Uterus (tissue), 3 donors: ENCODE measurements at regions not wholly inside any gene's neighbourhood (a gene's known extent, or its start where the extent isn't known, plus 50 kb on each side); places are given as distances from the start of the nearest gene placed in this dataset.
"Not testable (repeated sequence)": the region's sequence is repeated elsewhere in the genome, so short reads cannot be mapped to it uniquely, and the experiment has no call there.

ENCODE experiments used
- DNase-seq, 2 donors: peaks; one replicate each; pipeline ENCODE4 v3.0.0-alpha.2; 2019 to 2020
- H3K27ac ChIP-seq, 2 donors: fragments of 200-600 bp; sonication (generic); 1 replicate in 1 of 2; 2 replicates in 1 of 2; pipeline ENCODE4 v1.5.1; 2016 to 2018
- H3K27me3 ChIP-seq, 2 donors: fragments of 200-600 bp; sonication (generic); one replicate each; pipeline ENCODE4 v1.5.1; 2018 to 2019; ENCODE audit warnings: control low read depth in 1 of 2
- H3K36me3 ChIP-seq, 2 donors: fragments of 200-600 bp; sonication (generic); one replicate each; pipeline ENCODE4 v1.5.1; 2019; ENCODE audit warnings: control low read depth in 1 of 2
- H3K4me1 ChIP-seq, 2 donors: fragments of 200-600 bp; sonication (generic); one replicate each; pipeline ENCODE4 v1.5.1; 2018 to 2019; ENCODE audit warnings: control low read depth in 1 of 2
- H3K4me3 ChIP-seq, 2 donors: fragments of 200-600 bp; sonication (generic); 1 replicate in 1 of 2; 2 replicates in 1 of 2; pipeline ENCODE4 v1.5.1; 2018 to 2019; ENCODE audit warnings: mild to moderate bottlenecking in 1 of 2
- H3K9me3 ChIP-seq, 2 donors: fragments of 200-600 bp; sonication (generic); one replicate each; pipeline ENCODE4 v1.5.1; 2019; ENCODE audit warnings: control low read depth in 1 of 2
- CTCF ChIP-seq, 4 experiments: fragments of 200-600 bp in 2 of 4; fragments of 450-650 bp in 2 of 4; sonication (generic) in 2 of 4; IDR thresholded peaks; one replicate each; pipeline ENCODE4 v1.5.1; 2016 to 2019; ENCODE audit warnings: antibody characterized with exemption in 4 of 4, mild to moderate bottlenecking in 2 of 4, moderate library complexity in 1 of 4
- POLR2A ChIP-seq, 2 donors: fragments of 450-650 bp; IDR thresholded peaks; one replicate each; pipeline ENCODE4 v1.6.1; 2016; ENCODE audit warnings: antibody characterized with exemption in 2 of 2, mild to moderate bottlenecking in 1 of 2, moderate library complexity in 1 of 2
- intact Hi-C: fragments of 100-400 bp; cut with DNase I; formaldehyde crosslinking; loops from one replicate; pipeline ENCODE4 v1.15.1; 2023; ENCODE audit warnings: low total_unique reads
- donor health status: DM: yes; HTN: yes; CAD: no.

- no peaks in the 10 kb centered on the region for H3K9me3 ChIP-seq
- TF ChIP-seq POLR2A (IDR thresholded peaks at IDR 0.05) = no peak
- no peak for TF ChIP-seq CTCF (IDR thresholded peaks at IDR 0.05)
These were observed 185.0 kb upstream of the FAM241A start for GRCh38 chr4:111960241-111960667.

DNA sequence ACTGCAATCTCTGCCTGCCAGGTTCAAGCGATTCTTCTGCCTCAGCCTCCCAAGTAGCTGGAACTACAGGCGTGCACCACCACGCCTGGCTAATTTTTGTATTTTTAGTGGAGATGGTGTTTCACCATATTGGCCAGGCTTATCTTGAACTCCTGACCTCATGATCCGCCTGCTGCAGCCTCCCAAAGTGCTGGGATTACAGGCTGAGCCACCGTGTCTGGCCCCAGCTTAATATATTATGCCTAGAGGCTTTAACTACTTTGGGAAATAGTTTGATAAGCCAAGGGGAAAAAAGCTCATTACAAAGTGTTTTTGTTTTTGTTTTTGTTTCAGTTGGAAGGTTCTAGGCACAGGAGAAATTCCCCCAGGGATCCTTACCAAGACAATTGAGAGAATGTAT, 184.2 kb upstream of the FAM241A start:
- H3K36me3 ChIP-seq, H3K4me3 ChIP-seq, DNase-seq, H3K27ac ChIP-seq, intact Hi-C loops, H3K9me3 ChIP-seq, H3K27me3 ChIP-seq, H3K4me1 ChIP-seq: not testable (repeated sequence)

More at GRCh38 chr4:111960241-111960667, 185.0 kb upstream of the FAM241A start:
- Histone ChIP-seq H3K36me3 (no peaks in the 10 kb centered on the region), H3K4me1 (no peaks in the 10 kb centered on the region), H3K27ac (no peak overlapping the region), H3K27me3 (no peaks in the 10 kb centered on the region), H3K4me3 (no peak overlapping the region)
- no peak for DNase-seq
- intact Hi-C loops = no loop called here

- Histone ChIP-seq H3K36me3 (no peaks in the 10 kb centered on the region), H3K9me3 (no peaks in the 10 kb centered on the region), H3K4me1 (no peaks in the 10 kb centered on the region), H3K27me3 (no peaks in the 10 kb centered on the region), H3K27ac (no peak overlapping the region), H3K4me3 (no peak overlapping the region)
- DNase-seq = no peak
- intact Hi-C loops = no loop called here
- TF ChIP-seq CTCF (IDR thresholded peaks at IDR 0.05) (no peak), POLR2A (IDR thresholded peaks at IDR 0.05) (no peak)
These were observed 183.4 kb upstream of the FAM241A start for GRCh38 chr4:111961809-111962208.

- H3K4me1 ChIP-seq = no peaks in the 10 kb centered on the region
- H3K27ac ChIP-seq = no peak overlapping the region
- H3K4me3 ChIP-seq = no peak overlapping the region
- no peaks in the 10 kb centered on the region for H3K36me3 ChIP-seq
- TF ChIP-seq CTCF (IDR thresholded peaks at IDR 0.05) (no peak), POLR2A (IDR thresholded peaks at IDR 0.05) (no peak)
- no peaks in the 10 kb centered on the region for H3K27me3 ChIP-seq
- no peaks in the 10 kb centered on the region for H3K9me3 ChIP-seq
- intact Hi-C loops = no loop called here
- DNase-seq = no peak
These were observed 182.0 kb upstream of the FAM241A start for GRCh38 chr4:111963158-111963700.

GRCh38 chr4:111977419-111977965, 167.8 kb upstream of the FAM241A start:
- Histone ChIP-seq H3K36me3 (no peaks in the 10 kb centered on the region), H3K4me1 (no peaks in the 10 kb centered on the region), H3K27me3 (no peaks in the 10 kb centered on the region), H3K4me3 (no peak overlapping the region), H3K27ac (no peak overlapping the region), H3K9me3 (no peaks in the 10 kb centered on the region)
- TF ChIP-seq CTCF (IDR thresholded peaks at IDR 0.05) (no peak), POLR2A (IDR thresholded peaks at IDR 0.05) (no peak)
- intact Hi-C loops = no loop called here
- DNase-seq = no peak

GRCh38 chr4:111979921-111980320, 165.3 kb upstream of the FAM241A start:
- Histone ChIP-seq H3K27me3 (no peaks in the 10 kb centered on the region), H3K4me1 (no peaks in the 10 kb centered on the region), H3K36me3 (no peaks in the 10 kb centered on the region), H3K9me3 (no peaks in the 10 kb centered on the region), H3K4me3 (no peak overlapping the region), H3K27ac (no peak overlapping the region)
- TF ChIP-seq CTCF (IDR thresholded peaks at IDR 0.05) = no peak
- TF ChIP-seq POLR2A (IDR thresholded peaks at IDR 0.05) = no peak
- intact Hi-C loops = no loop called here
- DNase-seq = no peak
